RKO (cell line): ENCODE measurements at regions not wholly inside any gene's neighbourhood (a gene's known extent, or its start where the extent isn't known, plus 50 kb on each side); places are given as distances from the start of the nearest gene placed in this dataset.
"Not testable (repeated sequence)": the region's sequence is repeated elsewhere in the genome, so short reads cannot be mapped to it uniquely, and the experiment has no call there.

Source experiments
- DNase-seq: peaks from one replicate; pipeline ENCODE4 v3.0.0-alpha.2; 2016; ENCODE audit warnings: low spot score

GRCh38 chrX:14351611-14352303, 177.6 kb upstream of the GLRA2 start:
- no peak for DNase-seq

GRCh38 chrX:14347523-14347922, 181.8 kb upstream of the GLRA2 start:
- DNase-seq: no peak

DNA sequence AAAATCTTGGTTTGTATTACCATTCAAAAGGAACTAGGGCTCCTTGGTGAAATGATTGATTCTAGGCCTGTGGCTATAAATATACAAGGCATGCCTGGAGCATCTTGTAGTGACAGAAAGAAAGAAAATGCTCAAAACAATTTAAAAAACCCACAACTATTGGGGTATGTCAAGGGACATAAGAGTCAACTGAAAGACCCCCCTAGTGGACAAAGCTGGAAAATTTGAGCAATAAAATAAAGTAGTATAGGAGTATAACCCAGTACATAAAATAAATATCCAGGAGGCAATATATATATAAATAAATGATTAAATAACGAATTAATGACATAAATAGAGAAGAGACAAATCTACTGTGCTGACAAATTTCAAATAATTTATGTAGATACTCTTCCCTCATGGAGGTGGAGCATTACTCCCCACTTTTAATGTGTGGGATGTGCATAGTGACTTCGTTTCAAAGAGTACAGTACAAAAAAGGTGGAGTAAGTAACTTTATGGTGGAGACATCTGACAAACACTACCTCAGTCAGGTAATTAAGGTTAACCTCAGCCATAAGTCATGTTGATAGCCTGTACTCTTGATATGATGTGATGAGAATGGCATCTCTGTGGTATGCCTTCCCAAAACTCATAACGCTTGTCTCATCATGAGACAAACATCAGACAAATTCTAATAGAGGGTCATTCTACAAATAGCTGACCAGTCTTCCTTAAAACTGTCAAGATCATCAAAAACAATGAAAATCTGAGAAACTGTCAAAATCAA, 185.0 kb upstream of the GLRA2 start:
- DNase-seq: no peak

DNA sequence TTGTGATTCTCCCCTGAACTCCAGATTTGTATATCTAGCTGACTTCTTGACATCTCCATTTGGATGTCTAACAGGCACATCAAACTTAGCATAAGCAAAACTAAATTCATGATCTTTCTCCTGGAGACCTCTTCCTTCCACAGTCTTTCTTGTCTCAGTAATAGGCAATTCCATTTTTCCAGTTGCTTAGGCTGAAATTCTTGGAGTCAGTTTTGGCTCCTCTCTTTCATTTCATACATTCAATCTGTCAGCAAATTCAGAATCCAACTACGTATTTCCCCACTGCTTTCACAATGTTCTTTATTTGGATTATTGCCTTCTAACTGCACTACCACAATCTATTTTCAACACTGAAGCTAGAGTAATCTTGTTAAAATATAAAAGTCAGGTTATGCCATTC, 219.9 kb upstream of the GLRA2 start:
- no peak for DNase-seq

DNA sequence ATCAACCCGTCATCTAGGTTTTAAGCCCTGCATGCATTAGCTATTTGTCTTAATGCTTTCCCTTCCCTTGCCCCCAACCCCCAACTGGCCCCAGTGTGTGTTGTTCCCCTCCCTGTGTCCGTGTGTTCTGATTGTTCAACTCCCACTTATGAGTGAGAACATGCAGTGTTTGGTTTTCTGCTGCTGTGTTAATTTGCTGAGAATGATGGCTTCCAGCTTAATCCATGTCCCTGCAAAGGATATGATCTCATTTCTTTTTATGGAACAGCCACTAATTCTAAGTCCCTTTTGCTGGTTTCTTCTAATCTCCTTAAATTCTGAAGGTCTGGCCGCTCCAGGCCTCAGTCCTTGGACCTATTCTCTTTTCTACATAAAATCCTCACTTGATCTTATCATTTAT, 220.4 kb upstream of the GLRA2 start:
- DNase-seq: not testable (repeated sequence)

- no peak for DNase-seq
Observed at GRCh38 chrX:14303891-14304290, 225.4 kb upstream of the GLRA2 start.

DNA sequence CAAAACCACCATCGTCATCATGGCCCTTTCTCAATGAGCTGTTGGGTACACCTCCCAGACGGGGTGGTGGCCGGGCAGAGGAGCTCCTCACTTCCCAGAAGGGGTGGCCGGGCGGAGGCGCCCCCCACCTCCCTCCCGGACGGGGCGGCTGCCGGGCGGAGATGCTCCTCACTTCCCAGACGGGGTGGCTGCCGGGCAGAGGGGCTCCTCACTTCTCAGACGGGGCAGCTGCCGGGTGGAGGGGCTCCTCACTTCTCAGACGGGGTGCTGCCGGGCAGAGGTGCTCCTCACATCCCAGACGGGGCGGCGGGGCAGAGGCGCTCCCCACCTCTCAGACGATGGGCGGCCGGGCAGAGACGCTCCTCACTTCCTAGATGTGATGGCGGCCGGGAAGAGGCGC, 226.8 kb upstream of the GLRA2 start:
- not testable (repeated sequence) for DNase-seq

GRCh38 chrX:14300376-14300775, 229.0 kb upstream of the GLRA2 start:
- no peak for DNase-seq

- no peak for DNase-seq
Observed at GRCh38 chrX:14295426-14295825, 233.9 kb upstream of the GLRA2 start.

- no peak for DNase-seq
Observed at GRCh38 chrX:14291666-14292500, 237.5 kb upstream of the GLRA2 start.

DNA sequence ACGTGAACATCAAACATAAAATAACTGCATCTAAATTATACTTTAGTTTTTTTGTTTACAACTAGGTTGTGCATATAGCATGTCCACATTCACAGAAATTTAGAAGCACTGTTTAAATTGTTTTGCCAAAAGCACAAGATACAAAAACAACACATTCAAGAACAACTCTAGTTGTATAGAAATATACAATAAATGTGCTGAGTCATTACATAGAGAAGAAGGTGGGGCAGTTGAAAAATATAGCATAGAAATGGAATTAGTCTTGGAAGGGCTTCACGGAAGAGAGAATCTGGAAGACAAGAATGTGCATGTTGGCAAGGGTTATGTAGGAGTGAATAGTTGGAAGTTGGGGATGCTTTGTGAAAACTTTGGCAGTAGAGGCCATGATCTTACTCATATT, 239.0 kb upstream of the GLRA2 start:
- no peak for DNase-seq

DNA sequence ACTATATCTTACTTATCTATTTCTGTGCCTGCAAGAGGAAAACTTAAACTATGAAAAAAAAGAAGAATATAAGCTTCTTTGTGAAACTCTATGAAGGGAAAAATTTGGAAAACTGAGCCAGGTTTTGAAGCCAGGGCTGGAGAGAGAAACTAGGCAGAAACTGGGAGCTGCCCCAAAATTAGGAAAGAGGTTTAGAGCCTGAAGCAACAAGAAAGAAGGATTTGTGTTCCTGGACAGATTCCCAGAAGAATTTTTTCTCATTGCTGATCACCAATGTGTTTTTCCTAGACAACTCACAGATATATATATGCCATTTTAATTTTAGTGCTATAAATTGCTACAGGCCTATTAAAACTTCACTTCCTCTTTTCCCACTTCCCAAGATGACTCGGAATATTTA, 245.0 kb upstream of the GEMIN8 start:
- no peak for DNase-seq

DNA sequence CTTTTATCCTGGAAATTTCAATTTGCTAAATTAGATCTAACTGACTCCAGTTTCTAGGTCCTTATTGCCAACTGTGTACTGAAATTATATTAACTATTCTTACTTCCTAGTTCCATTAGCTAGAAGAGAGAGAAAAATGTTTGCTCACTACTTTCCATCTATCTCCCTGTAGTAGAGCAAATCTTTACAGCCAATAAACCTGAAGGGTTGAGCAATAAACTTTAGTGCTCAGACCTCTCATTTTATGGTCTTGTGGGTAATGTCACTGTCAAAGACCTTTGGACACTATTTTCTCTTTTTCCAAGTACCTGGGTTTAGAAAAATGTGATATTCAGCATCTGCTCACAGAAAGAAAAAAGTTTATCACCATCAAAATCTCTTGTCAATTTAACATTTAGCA, 237.5 kb upstream of the GEMIN8 start:
- DNase-seq: no peak

GRCh38 chrX:14266705-14267104, 237.0 kb upstream of the GEMIN8 start:
- DNase-seq: no peak

GRCh38 chrX:14243823-14244222, 214.1 kb upstream of the GEMIN8 start:
- no peak for DNase-seq

DNA sequence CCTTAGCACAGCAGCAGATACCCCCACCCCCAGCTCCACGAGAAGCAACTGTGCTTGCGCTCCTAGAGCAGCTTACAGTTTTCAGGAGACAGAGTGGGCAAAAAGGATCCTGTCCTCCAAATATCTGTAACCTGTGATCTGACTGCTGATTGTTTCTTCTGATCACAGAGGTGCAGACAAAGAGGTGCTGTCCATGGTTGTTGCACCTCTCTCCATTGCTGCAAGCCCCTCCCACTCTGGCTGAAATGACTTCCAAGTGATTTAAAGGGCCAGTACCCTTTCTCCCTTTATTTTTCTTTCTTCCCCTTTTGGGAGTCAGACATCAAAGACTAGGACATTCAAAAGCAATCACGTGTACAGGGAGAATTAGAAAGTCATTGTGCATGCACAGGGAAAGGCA, 205.3 kb upstream of the GEMIN8 start:
- no peak for DNase-seq

DNA sequence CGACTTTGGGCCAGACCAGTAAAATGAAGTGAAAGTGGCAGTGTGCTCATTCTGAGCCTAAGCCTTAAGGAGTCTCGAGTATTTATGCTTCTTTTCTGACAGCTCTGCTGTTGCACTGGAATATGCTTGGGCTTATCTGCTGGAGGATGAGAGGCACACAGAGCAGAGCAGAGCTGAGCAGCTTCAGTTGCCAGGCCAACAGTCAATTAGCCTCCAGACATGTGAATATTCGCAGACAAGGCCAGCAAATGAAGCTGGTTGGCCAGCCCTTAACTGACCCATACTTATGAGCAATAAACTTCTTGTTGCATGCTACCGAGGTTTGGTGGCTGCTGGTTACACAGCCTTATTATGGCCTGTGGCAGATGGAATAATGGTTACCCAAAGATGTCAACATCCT, 203.0 kb upstream of the GEMIN8 start:
- DNase-seq: no peak

DNA sequence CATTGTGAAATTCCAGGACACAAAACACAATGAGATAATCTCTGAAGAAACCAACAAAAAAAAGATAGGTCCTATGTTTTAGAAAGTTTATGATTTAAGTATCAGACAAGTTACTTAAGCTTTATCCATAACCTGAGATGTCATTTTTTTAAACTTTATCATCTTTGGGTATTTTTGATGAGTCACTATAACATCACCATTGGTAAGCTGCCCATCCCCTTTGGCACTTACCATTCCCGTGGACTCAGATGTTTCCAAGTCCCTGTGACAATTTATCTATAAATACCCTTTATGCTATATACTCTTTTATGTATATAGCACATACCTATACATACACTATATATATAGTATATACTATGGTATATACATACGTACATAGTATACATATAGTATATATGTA, 198.9 kb upstream of the GEMIN8 start:
- peak; percentile 32 for DNase-seq

DNA sequence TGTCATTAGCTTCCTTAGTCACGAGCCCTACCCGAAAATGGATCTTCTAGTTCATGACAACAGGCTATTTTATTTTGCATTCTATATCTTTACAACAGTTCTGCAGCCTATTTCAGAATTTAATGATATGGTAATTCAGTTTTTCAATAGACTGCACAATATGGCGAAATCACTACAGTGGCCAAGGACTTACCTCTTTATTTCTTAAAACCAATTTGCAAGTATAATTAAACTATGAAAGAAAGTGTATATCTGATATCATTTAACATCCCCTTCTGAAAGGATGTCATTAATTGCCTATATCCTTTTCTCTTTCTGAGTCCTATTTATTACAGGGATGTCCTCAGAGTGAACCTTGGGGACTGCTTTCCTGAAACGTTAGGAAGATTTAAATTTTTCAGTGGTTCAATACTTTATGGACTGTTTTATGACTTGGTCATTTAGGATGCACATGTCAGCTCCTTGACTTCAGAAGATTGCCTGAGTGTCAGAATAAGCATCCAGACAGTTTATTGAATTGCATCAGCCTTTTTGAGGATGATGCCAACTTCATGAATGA, 190.8 kb upstream of the GEMIN8 start:
- no peak for DNase-seq

DNA sequence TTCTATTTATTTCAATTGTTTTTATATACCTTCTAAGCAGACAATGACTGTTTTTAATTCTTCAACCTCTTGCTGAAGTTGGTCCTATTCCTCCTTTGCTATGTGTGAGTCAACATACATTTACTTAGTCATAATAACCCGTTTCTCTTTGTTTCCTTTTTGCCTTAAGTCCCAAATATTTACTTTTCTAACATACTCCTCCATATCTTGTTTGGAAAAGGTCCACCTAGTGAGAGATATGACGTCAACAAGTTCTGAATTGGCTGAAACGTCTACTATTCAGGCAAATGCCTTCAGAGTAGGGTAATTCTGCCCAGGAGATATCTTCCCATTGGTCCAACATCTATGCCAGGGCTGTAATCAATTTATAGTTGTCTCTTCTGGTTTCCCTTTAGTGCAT, 179.3 kb upstream of the GEMIN8 start:
- no peak for DNase-seq

- DNase-seq: no peak
Observed at GRCh38 chrX:14194711-14195110, 165.0 kb upstream of the GEMIN8 start.

- no peak for DNase-seq
Observed at GRCh38 chrX:14193547-14193946, 163.9 kb upstream of the GEMIN8 start.

GRCh38 chrX:14173873-14174272, 144.2 kb upstream of the GEMIN8 start:
- DNase-seq: no peak
